ENCODE measurements at regions not wholly inside any gene's neighbourhood (a gene's known extent, or its start where the extent isn't known, plus 50 kb on each side); places are given as distances from the start of the nearest gene placed in this dataset.

- no peak for TF ChIP-seq CTCF (IDR thresholded peaks at IDR 0.05; ENCODE audit: low read length)
- TF ChIP-seq EZH2 (IDR thresholded peaks at IDR 0.05; ENCODE audit: borderline replicate concordance, low read length), result no peak
Measured at GRCh38 chr3:29194139-29194538, 86.7 kb upstream of the RBMS3 start.
